PFSK-1 (cell line): ENCODE measurements at regions not wholly inside any gene's neighbourhood (a gene's known extent, or its start where the extent isn't known, plus 50 kb on each side); places are given as distances from the start of the nearest gene placed in this dataset.

Experiments used
- FOXP2 ChIP-seq: optimal IDR thresholded peaks from 2 replicates; pipeline ENCODE3; 2011; ENCODE audit warnings: borderline replicate concordance, control low read depth, inconsistent platforms; ENCODE audit not compliant: insufficient read depth; ENCODE audit errors: extremely low read length, extremely low read depth
- POLR2AphosphoS5 ChIP-seq: IDR thresholded peaks from 2 replicates; pipeline ENCODE4 v1.6.1; 2012; ENCODE audit warnings: low read depth, mild to moderate bottlenecking, control low read depth, low read length, moderate library complexity
- REST ChIP-seq, 2 experiments: IDR thresholded peaks; 2 replicates each; pipeline versions ENCODE4 v1.6.1 to v1.8.0; 2011 to 2012; ENCODE audit warnings: low read depth in 2 of 2, low read length in 2 of 2, control low read depth in 1 of 2, inconsistent platforms in 1 of 2, mild to moderate bottlenecking in 1 of 2, moderate library complexity in 1 of 2; ENCODE audit not compliant: insufficient read depth in 1 of 2
- SIN3A ChIP-seq: IDR thresholded peaks from 2 replicates; pipeline ENCODE4 v1.6.1; 2012; ENCODE audit warnings: mild to moderate bottlenecking, low read length, moderate library complexity, borderline replicate concordance; ENCODE audit not compliant: insufficient read depth
- TAF1 ChIP-seq: IDR thresholded peaks from 2 replicates; pipeline ENCODE4 v1.6.1; 2012; ENCODE audit warnings: low read length, control low read depth, borderline replicate concordance; ENCODE audit not compliant: insufficient read depth

- TF ChIP-seq SIN3A: no peak
- TF ChIP-seq TAF1: no peak
- no peak for TF ChIP-seq FOXP2
- TF ChIP-seq REST (IDR thresholded peaks at IDR 0.05; ENCODE audit: insufficient read depth in 1 of 2, low read depth in 2 of 2, low read length in 2 of 2): no peak
- no peak for TF ChIP-seq POLR2AphosphoS5
These were observed 521.4 kb upstream of the GHITM start for GRCh38 chr10:83617692-83618545.

GRCh38 chr10:83625831-83626360 is 513.4 kb upstream of the GHITM start:
- no peak for TF ChIP-seq TAF1
- TF ChIP-seq SIN3A: no peak
- TF ChIP-seq REST (IDR thresholded peaks at IDR 0.05; ENCODE audit: insufficient read depth in 1 of 2, low read depth in 2 of 2, low read length in 2 of 2): no peak

- TF ChIP-seq POLR2AphosphoS5 (no peak), FOXP2 (no peak), REST (IDR thresholded peaks at IDR 0.05; ENCODE audit: insufficient read depth in 1 of 2, low read depth in 2 of 2, low read length in 2 of 2) (no peak), TAF1 (no peak), SIN3A (no peak)
These were observed 506.6 kb upstream of the GHITM start for GRCh38 chr10:83632701-83633100.

GRCh38 chr10:83633547-83633946 is 505.8 kb upstream of the GHITM start:
- no peak for TF ChIP-seq SIN3A
- no peak for TF ChIP-seq POLR2AphosphoS5
- TF ChIP-seq REST (IDR thresholded peaks at IDR 0.05; ENCODE audit: insufficient read depth in 1 of 2, low read depth in 2 of 2, low read length in 2 of 2): no peak
- TF ChIP-seq TAF1: no peak
- no peak for TF ChIP-seq FOXP2
